Activated T-cell treated with anti-CD3 and anti-CD28 coated beads, Interleukin-2, amount 50 U/mL, for 4 hours (primary cell): ENCODE measurements at regions not wholly inside any gene's neighbourhood (a gene's known extent, or its start where the extent isn't known, plus 50 kb on each side); places are given as distances from the start of the nearest gene placed in this dataset.
"Not testable (repeated sequence)": the region's sequence is repeated elsewhere in the genome, so short reads cannot be mapped to it uniquely, and the experiment has no call there.

ENCODE experiments used
- ATAC-seq, 2 donors: fragments of 200-7000 bp; cut with Tn5 transposase; one replicate each; pipeline ENCODE4 v1.10.0; 2021
- DNase-seq: peaks from one replicate; pipeline ENCODE4 v3.0.0-alpha.2; 2020
- H3K27me3 Mint-ChIP-seq: one replicate; pipeline ENCODE4 v1.8.0; 2021; ENCODE audit warnings: low read depth, mixed read lengths
- H3K36me3 Mint-ChIP-seq: one replicate; pipeline ENCODE4 v1.8.0; 2022; ENCODE audit warnings: mixed read lengths; ENCODE audit not compliant: insufficient read depth
- H3K4me1 Mint-ChIP-seq: one replicate; pipeline ENCODE4 v1.8.0; 2021; ENCODE audit warnings: low read depth, mixed read lengths
- H3K4me3 Mint-ChIP-seq: one replicate; pipeline ENCODE4 v1.8.0; 2021; ENCODE audit warnings: mild to moderate bottlenecking, moderate library complexity, mixed read lengths
- H3K9me3 Mint-ChIP-seq: one replicate; pipeline ENCODE4 v1.8.0; 2021; ENCODE audit warnings: mixed read lengths

DNA sequence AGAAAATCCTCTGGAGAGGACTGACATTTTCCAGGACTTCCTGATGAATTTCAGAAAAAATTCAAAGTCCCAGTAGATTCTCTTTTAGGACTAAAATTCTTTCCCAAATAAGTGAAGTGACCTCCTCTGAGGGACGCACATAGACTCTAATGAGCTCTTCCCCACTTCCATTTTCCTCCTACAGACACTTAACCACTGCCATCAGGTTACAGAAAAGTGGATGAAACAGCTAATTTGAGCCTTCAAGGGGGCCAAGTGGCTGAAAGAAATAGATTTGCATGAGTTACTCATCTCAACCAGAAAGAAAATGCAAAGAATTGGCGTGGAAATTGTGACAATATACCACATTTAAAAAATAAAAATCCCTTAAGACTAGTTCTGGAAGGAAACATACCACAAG, 185.3 kb upstream of the EDNRB start:
- DNase-seq: no peak
- Mint-ChIP-seq H3K4me3 (no peak overlapping the region), H3K9me3 (no peaks in the 10 kb centered on the region), H3K27me3 (no peaks in the 10 kb centered on the region), H3K4me1 (no peaks in the 10 kb centered on the region), H3K36me3 (no peaks in the 10 kb centered on the region)
- ATAC-seq: no peak

DNA sequence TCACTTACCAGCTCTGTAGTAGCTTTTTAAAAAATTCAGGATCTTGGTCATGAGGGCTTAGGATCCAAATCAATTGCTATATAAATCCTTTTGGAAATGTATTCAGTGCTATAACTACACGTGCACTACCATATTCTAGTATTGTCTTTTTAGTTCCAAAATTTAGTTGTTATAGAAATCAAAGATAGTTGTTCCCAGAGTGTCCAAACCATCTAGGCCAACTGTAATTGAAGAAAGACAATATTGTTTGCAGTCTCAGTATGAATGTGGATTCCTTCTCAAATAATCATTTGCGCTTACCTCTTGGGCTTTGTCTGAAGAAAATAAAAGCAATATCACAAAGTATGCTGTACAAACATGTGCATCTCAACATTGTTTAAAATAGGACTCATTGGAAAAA, 184.1 kb upstream of the EDNRB start:
- ATAC-seq (no peak), DNase-seq (no peak)
- no peaks in the 10 kb centered on the region for H3K36me3 Mint-ChIP-seq
- no peak overlapping the region for H3K4me3 Mint-ChIP-seq
- H3K4me1 Mint-ChIP-seq: no peaks in the 10 kb centered on the region
- H3K27me3 Mint-ChIP-seq: no peaks in the 10 kb centered on the region
- H3K9me3 Mint-ChIP-seq: no peaks in the 10 kb centered on the region

DNA sequence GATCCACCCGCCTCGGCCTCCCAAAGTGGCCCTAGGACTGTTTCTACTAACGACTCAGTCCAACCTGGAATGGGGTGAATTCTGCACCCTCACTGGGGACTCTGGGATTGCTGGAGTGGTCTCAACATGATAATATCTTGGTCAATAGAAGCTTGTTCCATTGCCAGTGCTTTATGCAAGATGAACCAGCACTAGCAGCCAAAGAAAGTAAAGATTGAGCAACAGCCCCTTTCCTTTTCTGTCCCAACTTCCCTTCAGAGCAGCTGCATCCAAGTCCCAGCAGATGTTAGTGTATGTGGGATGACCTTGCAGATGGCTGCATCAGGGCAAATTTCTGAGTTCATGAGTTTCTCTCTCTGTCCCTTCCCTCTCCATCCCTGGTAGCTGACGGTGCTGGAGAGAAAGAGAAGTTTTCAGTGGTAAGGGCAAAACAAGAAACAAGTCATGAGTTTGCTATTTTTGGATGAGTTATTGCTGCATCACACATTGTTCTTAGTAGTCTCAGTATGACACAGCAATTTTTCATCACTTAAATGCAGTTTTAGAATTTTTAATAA, 183.6 kb upstream of the EDNRB start:
- Mint-ChIP-seq H3K4me3 (no peak overlapping the region), H3K4me1 (no peaks in the 10 kb centered on the region), H3K27me3 (peaks cover 2% of the 10 kb centered on the region), H3K9me3 (no peaks in the 10 kb centered on the region), H3K36me3 (no peaks in the 10 kb centered on the region)
- ATAC-seq (no peak), DNase-seq (no peak)

DNA sequence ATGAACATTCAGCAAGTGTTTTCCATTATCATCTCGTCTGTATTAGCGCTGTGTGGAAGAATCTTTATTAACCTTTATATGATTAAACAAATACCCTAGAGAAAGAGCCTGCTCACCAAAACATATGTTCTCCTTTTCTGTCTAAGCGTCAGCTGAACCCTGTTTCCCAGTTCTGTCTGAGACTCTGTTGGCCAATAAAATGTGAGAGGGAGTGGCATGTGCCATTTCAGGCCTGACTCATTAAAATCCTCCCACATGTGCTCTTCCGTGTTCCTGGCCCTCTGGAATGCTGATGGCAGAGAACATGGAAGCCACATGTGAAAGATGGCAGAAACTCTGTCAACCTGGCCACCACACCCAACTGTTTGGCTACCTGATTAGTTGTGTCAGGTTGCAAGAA, 181.9 kb upstream of the EDNRB start:
- no peaks in the 10 kb centered on the region for H3K4me1 Mint-ChIP-seq
- no peaks in the 10 kb centered on the region for H3K36me3 Mint-ChIP-seq

DNA sequence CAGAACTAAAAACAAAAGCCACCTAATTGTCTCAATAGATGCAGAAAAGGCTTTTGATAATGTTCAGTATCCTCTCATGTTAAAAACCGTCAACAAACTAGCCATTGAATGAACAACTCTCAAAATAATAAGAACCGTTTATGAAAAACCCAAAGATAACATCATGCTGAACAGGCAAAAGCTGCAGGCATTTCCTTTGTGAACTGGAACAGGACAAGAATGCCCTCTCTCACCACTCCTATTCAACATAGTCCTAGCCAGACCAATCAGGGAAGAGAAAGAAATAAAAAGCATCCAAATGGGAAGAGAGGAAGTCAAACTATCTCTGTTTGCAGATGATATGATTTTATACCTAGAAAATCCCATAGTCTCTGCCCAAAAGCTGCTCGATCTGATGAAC, 179.6 kb upstream of the EDNRB start:
- peaks cover 2% of the 10 kb centered on the region for H3K27me3 Mint-ChIP-seq
- H3K36me3 Mint-ChIP-seq: no peaks in the 10 kb centered on the region
- no peak for ATAC-seq
- no peaks in the 10 kb centered on the region for H3K4me1 Mint-ChIP-seq
- no peak overlapping the region for H3K4me3 Mint-ChIP-seq
- no peaks in the 10 kb centered on the region for H3K9me3 Mint-ChIP-seq
- DNase-seq: no peak

More for the DNA sequence above, 181.9 kb upstream of the EDNRB start:
- H3K9me3 Mint-ChIP-seq: no peaks in the 10 kb centered on the region
- ATAC-seq: no peak
- DNase-seq: no peak
- no peak overlapping the region for H3K4me3 Mint-ChIP-seq
- H3K27me3 Mint-ChIP-seq: peaks cover 2% of the 10 kb centered on the region

DNA sequence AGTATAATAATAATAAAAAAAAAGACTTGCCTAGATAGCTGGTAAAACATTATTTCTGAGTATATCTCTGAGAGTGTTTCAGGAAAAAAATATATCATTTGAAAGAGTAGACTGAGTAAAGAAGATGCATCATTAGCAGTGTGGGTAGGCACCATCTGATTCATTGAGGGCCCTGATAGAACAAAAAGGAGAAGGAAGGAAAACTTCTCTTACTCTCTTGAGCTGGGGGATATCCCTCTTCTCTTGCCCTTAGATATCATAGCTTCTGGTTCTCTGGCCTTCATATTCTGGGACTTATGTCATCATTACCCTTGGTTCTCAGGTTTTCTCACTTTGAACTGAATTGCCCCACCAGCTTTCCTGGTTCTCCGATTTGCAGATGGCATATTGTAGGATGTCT, 177.6 kb upstream of the EDNRB start:
- no peak overlapping the region for H3K4me3 Mint-ChIP-seq
- H3K36me3 Mint-ChIP-seq: no peaks in the 10 kb centered on the region
- H3K27me3 Mint-ChIP-seq: peaks cover 2% of the 10 kb centered on the region
- H3K4me1 Mint-ChIP-seq: no peaks in the 10 kb centered on the region
- no peak for DNase-seq
- peaks cover under 1% of the 10 kb centered on the region for H3K9me3 Mint-ChIP-seq
- no peak for ATAC-seq

DNA sequence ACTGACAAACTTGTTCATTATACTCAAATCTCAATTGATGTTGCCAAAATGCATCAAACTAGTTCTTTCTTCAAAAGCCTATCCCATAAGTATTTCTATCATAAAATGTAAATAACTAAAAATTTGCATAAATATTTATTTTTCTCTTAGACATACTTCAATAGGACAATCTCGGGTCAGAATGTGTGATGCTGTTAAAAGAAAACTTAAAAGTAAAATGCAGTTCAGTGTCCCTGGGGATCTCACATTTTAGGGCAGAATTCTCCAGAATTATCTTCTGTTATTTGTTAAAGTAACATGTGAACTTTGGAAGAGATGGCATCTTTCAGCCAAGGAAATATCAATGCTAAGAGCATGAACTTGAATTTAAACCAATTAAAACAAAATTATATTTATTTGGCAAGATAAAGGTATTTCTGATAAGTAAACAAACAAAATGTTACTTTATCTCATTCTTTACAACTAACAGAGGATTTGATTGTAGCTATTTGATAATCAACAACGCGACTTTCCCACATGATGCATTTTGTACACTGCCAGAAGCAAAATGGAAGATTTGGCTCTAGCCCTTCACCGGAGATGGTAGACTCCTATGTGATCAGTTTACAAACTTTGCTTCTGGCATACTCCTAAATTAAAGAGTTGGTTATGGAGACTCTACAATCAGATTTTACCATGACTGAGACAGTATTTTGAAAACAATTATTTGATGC, 169.5 kb upstream of the EDNRB start:
- Mint-ChIP-seq H3K27me3 (peaks cover 14% of the 10 kb centered on the region), H3K4me3 (no peak overlapping the region), H3K36me3 (no peaks in the 10 kb centered on the region), H3K9me3 (peaks cover 7% of the 10 kb centered on the region), H3K4me1 (peaks cover 4% of the 10 kb centered on the region)
- DNase-seq (no peak), ATAC-seq (no peak)

DNA sequence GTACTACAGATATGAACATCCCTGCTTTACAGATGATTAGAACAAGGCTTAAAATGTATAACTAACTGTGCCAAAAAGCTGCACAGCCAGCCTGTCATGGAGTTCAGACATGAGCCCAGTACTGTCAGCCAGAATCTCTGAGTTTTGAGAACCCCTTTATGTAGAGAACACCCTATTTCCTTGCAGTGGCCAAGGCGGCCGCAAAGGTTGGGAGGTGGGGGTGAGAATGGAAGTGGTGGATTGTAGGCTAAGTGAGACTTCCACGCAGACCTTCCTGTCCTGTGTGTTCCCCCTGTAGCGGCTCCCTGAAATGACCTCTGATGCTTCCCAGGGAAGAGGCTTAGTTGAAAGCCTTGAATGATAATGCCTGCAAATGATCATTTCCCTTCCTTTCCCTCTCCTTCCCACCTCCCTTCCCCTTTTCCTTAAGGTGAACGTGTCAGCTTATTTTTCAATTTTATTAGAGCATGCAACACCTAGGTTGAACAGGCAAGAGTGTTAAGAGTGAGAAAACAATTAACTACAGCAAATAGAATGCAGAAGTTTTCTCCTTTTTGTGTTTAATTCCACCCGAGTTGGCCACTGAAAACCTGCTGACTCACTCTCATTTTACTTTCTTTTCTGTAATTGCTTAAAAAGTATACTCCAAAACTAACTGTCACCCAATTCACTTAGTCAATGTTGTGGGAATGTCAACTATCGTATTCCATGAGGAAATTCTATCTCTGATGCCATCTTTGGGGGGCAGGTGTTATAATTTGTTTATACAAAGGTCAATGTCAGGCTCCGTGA, 167.0 kb upstream of the EDNRB start:
- ATAC-seq (no peak), DNase-seq (no peak)
- Mint-ChIP-seq H3K4me3 (no peak overlapping the region), H3K9me3 (peaks cover 22% of the 10 kb centered on the region), H3K4me1 (peaks cover 4% of the 10 kb centered on the region), H3K36me3 (no peaks in the 10 kb centered on the region), H3K27me3 (peaks cover 14% of the 10 kb centered on the region)

DNA sequence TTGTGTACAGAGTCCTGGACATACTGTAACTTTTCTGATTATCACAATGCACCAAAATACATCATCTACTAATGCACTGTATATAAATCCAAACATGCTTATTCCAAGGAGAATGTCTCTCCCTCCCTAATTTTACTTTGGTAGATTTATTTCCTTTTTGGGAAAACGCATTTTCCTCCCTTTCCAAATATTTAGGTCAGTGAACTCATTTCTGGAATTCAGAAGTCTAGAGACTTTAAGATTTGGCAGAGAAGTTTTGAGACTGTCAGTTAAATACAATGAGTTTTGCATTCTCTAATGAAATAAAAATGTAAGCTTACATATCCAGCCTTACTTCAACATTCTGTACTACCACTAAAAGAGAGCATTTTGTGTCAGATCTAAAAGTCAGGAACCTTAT, 165.8 kb upstream of the EDNRB start:
- Mint-ChIP-seq H3K9me3 (peaks cover 22% of the 10 kb centered on the region), H3K4me3 (no peak overlapping the region), H3K27me3 (peaks cover 12% of the 10 kb centered on the region), H3K36me3 (no peaks in the 10 kb centered on the region), H3K4me1 (peaks cover 4% of the 10 kb centered on the region)
- ATAC-seq: no peak
- no peak for DNase-seq

DNA sequence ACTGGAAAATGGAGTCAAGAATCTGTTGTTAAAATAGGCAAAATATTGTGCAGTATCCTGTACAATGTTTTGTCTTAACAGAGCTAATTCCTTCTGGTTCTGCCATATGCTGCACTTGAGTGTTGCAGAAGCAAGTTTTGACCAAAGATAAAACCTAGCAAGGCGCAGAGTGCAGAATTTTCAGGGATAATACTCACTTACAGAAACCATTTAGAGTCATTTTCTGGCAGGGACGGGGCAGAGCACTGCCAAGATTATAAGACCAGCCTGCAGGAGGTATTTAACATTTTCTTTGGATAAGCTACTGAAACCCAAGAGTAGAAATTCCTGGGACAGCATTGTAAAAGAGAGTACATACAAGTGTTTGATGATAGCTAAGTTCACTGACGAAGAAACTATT, 159.5 kb upstream of the EDNRB start:
- H3K4me1 Mint-ChIP-seq: no peaks in the 10 kb centered on the region
- no peak overlapping the region for H3K4me3 Mint-ChIP-seq
- H3K9me3 Mint-ChIP-seq: peaks cover 19% of the 10 kb centered on the region
- H3K27me3 Mint-ChIP-seq: no peaks in the 10 kb centered on the region
- H3K36me3 Mint-ChIP-seq: no peaks in the 10 kb centered on the region
- ATAC-seq: no peak
- no peak for DNase-seq

DNA sequence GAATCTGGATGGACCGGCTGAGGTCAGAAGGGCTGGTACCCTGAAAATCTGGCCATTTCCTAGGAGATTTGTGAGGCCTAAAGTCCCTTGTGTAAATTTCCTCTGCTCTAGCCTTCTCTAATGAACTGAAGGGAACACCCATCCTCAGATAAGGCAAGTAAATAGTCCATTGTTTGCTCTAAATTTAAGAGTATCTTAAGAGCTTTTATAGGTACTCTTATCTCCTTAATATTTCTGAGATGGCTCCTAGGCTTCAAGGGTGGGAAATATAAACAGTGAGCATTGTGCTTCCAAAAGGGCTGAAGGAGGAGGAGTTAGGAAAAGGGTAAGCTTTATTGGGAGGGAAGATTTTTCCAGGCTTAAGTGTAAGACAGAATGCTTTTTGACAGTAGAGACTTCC, 148.7 kb upstream of the EDNRB start:
- H3K36me3 Mint-ChIP-seq: no peaks in the 10 kb centered on the region
- no peak for DNase-seq
- H3K9me3 Mint-ChIP-seq: peaks cover 3% of the 10 kb centered on the region
- H3K27me3 Mint-ChIP-seq: no peaks in the 10 kb centered on the region
- no peak overlapping the region for H3K4me3 Mint-ChIP-seq
- H3K4me1 Mint-ChIP-seq: no peaks in the 10 kb centered on the region
- ATAC-seq: no peak

DNA sequence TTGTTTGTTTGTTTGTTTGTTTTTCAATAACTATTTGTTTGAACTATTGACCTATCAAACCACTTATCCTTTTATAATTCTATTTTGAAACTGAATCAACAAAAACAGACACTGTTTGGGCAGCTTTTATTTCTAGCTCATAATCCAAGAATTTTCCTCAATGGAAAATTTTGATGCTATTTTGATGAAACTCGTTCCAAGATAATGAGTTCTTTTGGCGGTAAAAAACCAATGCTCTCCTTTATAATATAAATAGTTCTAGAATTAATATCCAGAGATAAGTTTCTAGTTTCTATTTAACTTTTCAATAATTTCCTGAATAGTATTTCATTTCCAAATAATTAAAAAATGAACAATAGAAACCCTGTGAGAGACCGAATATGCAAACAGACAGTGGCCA, 146.5 kb upstream of the EDNRB start:
- H3K4me1 Mint-ChIP-seq: no peaks in the 10 kb centered on the region
- peaks cover 3% of the 10 kb centered on the region for H3K9me3 Mint-ChIP-seq
- H3K27me3 Mint-ChIP-seq: no peaks in the 10 kb centered on the region
- ATAC-seq (no peak), DNase-seq (no peak)
- no peak overlapping the region for H3K4me3 Mint-ChIP-seq
- no peaks in the 10 kb centered on the region for H3K36me3 Mint-ChIP-seq

DNA sequence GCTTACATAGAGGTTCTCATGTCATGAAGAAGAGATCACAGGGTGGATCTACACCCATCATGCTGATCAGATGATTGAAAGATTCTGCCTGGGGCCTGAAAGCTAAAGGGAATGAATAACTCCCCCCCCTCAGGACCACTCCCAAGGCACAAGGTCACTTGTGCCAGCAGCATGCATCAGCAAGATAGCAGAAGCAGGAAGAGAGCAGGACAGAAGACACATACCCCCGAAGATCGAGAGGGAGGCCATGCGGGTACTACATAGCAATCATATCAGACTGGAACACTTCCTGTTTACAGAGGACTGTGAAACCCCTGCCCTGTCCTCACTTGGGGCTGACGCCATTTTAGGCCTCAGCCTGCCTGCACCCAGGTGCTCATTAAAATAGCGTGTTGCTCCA, 143.2 kb upstream of the EDNRB start:
- H3K4me3 Mint-ChIP-seq: no peak overlapping the region
- no peaks in the 10 kb centered on the region for H3K36me3 Mint-ChIP-seq
- ATAC-seq: no peak
- H3K9me3 Mint-ChIP-seq: peaks cover 10% of the 10 kb centered on the region
- no peaks in the 10 kb centered on the region for H3K4me1 Mint-ChIP-seq
- DNase-seq: no peak
- H3K27me3 Mint-ChIP-seq: no peaks in the 10 kb centered on the region

DNA sequence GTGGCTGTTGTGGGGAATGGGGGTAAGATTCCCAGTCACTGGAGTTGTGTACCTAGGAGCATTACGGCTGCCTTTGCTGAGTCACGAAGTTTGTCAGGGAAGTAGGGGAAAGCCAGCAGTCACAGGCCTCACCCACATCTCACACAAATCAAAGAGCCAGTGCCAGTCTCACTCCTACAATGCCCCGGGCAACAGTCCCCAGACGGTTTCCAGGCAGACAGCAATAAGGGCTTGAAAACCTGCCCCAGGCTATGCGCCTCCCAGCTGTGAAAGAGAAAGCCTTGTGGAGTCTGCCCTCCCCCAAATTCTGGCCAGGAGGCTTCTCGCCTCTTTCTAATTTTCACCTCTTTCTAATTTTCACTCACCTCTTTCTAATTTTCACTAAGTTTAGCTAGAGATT, 142.3 kb upstream of the EDNRB start:
- H3K4me1 Mint-ChIP-seq: no peaks in the 10 kb centered on the region
- ATAC-seq: no peak
- H3K4me3 Mint-ChIP-seq: no peak overlapping the region
- no peaks in the 10 kb centered on the region for H3K27me3 Mint-ChIP-seq
- no peak for DNase-seq
- peaks cover 17% of the 10 kb centered on the region for H3K9me3 Mint-ChIP-seq
- no peaks in the 10 kb centered on the region for H3K36me3 Mint-ChIP-seq

DNA sequence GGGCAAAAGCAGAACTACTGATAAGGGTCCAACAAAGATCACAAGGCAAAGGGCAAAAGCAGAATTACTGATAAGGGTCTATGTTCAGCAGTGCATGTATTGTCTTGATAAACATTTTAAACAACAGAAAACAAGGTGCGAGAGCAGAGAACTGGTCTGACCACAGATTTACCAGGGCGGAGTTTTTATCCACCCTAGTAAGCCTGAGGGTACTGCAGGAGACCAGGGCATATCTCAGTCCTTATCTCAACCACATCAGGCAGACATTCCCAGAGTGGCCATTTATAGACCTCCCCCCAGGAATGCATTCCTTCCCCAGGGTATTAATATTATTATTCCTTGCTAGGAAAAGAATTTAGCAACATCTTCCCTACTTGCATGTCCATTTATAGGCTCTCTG, 138.2 kb upstream of the EDNRB start:
- H3K27me3 Mint-ChIP-seq, ATAC-seq, H3K36me3 Mint-ChIP-seq, H3K4me3 Mint-ChIP-seq, H3K4me1 Mint-ChIP-seq, DNase-seq: not testable (repeated sequence)
- H3K9me3 Mint-ChIP-seq: peaks cover 14% of the 10 kb centered on the region
